B cell (primary cell): ENCODE measurements at regions not wholly inside any gene's neighbourhood (a gene's known extent, or its start where the extent isn't known, plus 50 kb on each side); places are given as distances from the start of the nearest gene placed in this dataset.

ENCODE experiments used
- ATAC-seq: fragments of 200-7000 bp; cut with Tn5 transposase; one replicate; pipeline ENCODE4 v1.10.0; 2021; ENCODE audit warnings: low read depth, mild to moderate bottlenecking, moderate number of reproducible peaks, moderate library complexity
- CTCF ChIA-PET: fragments of 350-600 bp; sonication (Branson Sonifier 250); formaldehyde crosslinking; loops from one replicate; lab custom pipeline; 2021; ENCODE audit warnings: antibody characterized with exemption, inconsistent platforms; lab: Charles Lee
- POLR2A ChIA-PET: fragments of 350-600 bp; sonication (Branson Sonifier 250); formaldehyde crosslinking; loops from one replicate; lab custom pipeline; 2021; ENCODE audit warnings: antibody characterized with exemption; lab: Charles Lee
- DNase-seq: peaks from one replicate; pipeline ENCODE4 v3.0.0; 2013
- H2AFZ ChIP-seq: 2 replicates; pipeline ENCODE4 v1.6.1; 2012; ENCODE audit warnings: mild to moderate bottlenecking, low read depth, low read length; ENCODE audit not compliant: insufficient read depth, poor library complexity, severe bottlenecking
- H3K27ac ChIP-seq, 2 donors: 1 replicate in 1 of 2; 2 replicates in 1 of 2; pipeline ENCODE4 v1.5.1; 2012 to 2013; ENCODE audit warnings: low read length in 2 of 2, mild to moderate bottlenecking in 2 of 2, moderate library complexity in 1 of 2
- H3K27me3 ChIP-seq, 4 experiments: fragments of 200-600 bp in 1 of 4; sonication (generic) in 1 of 4; replicated peaks in 1 of 4; 1 replicate in 2 of 4; 2 replicates in 2 of 4; pipeline versions ENCODE4 v1.6.1 to v1.7.0; 2013 to 2016; ENCODE audit warnings: low read length in 3 of 4, mild to moderate bottlenecking in 2 of 4, mixed read lengths in 1 of 4, moderate library complexity in 1 of 4; ENCODE audit not compliant: insufficient read depth in 4 of 4, control insufficient read depth in 3 of 4; ENCODE audit errors: control extremely low read depth in 1 of 4
- H3K36me3 ChIP-seq, 2 experiments: replicated peaks in 1 of 2; 1 replicate in 1 of 2; 2 replicates in 1 of 2; pipeline versions ENCODE4 v1.6.1 to v1.7.1; 2013; ENCODE audit warnings: low read length in 1 of 2; ENCODE audit not compliant: insufficient read depth in 2 of 2, control insufficient read depth in 1 of 2; ENCODE audit errors: control extremely low read depth in 1 of 2, extremely low read depth in 1 of 2
- H3K4me1 ChIP-seq, 2 donors: fragments of 200-600 bp in 1 of 2; sonication (generic) in 1 of 2; 1 replicate in 1 of 2; 2 replicates in 1 of 2; pipeline versions ENCODE4 v1.5.1 to v1.6.1; 2013 to 2017; ENCODE audit warnings: low read length in 2 of 2; ENCODE audit not compliant: control insufficient read depth in 2 of 2, insufficient read depth in 2 of 2
- H3K4me2 ChIP-seq: replicated peaks from 2 replicates; pipeline ENCODE3; 2012; ENCODE audit warnings: mild to moderate bottlenecking, low read depth, low read length; ENCODE audit not compliant: poor library complexity, severe bottlenecking
- H3K4me3 ChIP-seq, 5 experiments: fragments of 200-600 bp in 1 of 5; sonication (generic) in 1 of 5; 1 replicate in 3 of 5; 2 replicates in 2 of 5; pipeline versions ENCODE4 v1.5.1 to v1.7.0; 2011 to 2016; ENCODE audit warnings: low read length in 4 of 5, mild to moderate bottlenecking in 4 of 5, low read depth in 2 of 5, control low read depth in 1 of 5, moderate library complexity in 1 of 5; ENCODE audit not compliant: insufficient read depth in 1 of 5; ENCODE audit errors: control extremely low read depth in 1 of 5, extremely low read depth in 1 of 5
- H3K79me2 ChIP-seq: fragments of 200-600 bp; sonication (generic); one replicate; pipeline ENCODE4 v1.6.0; 2016; ENCODE audit warnings: low read length; ENCODE audit not compliant: control insufficient read depth, insufficient read depth
- H3K9ac ChIP-seq: fragments of 200-600 bp; sonication (generic); 2 replicates; pipeline ENCODE4 v1.6.1; 2017; ENCODE audit warnings: mild to moderate bottlenecking, low read length, moderate library complexity
- H3K9me3 ChIP-seq, 3 donors: one replicate each; pipeline versions ENCODE4 v1.6.1 to v1.7.1; 2013; ENCODE audit warnings: low read length in 2 of 3; ENCODE audit not compliant: control insufficient read depth in 2 of 3, insufficient read depth in 1 of 3; ENCODE audit errors: control extremely low read depth in 1 of 3
- H4K20me1 ChIP-seq: 2 replicates; pipeline ENCODE4 v1.6.0; 2012; ENCODE audit warnings: mild to moderate bottlenecking, low read length; ENCODE audit not compliant: insufficient read depth, control insufficient read depth, poor library complexity, severe bottlenecking
- H3K27ac Mint-ChIP-seq: one replicate; pipeline ENCODE4 v1.8.0; 2021; ENCODE audit warnings: mixed read lengths
- H3K27me3 Mint-ChIP-seq: one replicate; pipeline ENCODE4 v1.8.0; 2021; ENCODE audit warnings: mixed read lengths
- H3K4me1 Mint-ChIP-seq: one replicate; pipeline ENCODE4 v1.8.0; 2021; ENCODE audit warnings: mixed read lengths
- H3K4me3 Mint-ChIP-seq: one replicate; pipeline ENCODE4 v1.8.0; 2021; ENCODE audit warnings: mixed read lengths
- H3K9me3 Mint-ChIP-seq: one replicate; pipeline ENCODE4 v1.8.0; 2022; ENCODE audit warnings: mixed read lengths; ENCODE audit not compliant: insufficient read depth
- EZH2 ChIP-seq: IDR thresholded peaks from 2 replicates; pipeline ENCODE4 v1.6.1; 2012; ENCODE audit warnings: borderline replicate concordance, low read depth, mild to moderate bottlenecking, moderate library complexity, low read length; ENCODE audit not compliant: insufficient read depth, poor library complexity, severe bottlenecking
- WGBS: methylation state at CpG from one replicate; pipeline ENCODE4 v1.1.5; 2013; ENCODE audit warnings: missing lambda C conversion rate; ENCODE audit not compliant: insufficient coverage; 5-methylcytosine and 5-hydroxymethylcytosine counted together
- intact Hi-C: fragments of 100-400 bp; cut with micrococcal nuclease; formaldehyde crosslinking; loops from one replicate; pipeline ENCODE4 v1.10.0; 2022
- TF ChIP-seq, protein P1 (sequence below): fragments of 200-600 bp; IDR thresholded peaks from one replicate; pipeline ENCODE4 v1.8.0; 2022; ENCODE audit warnings: antibody characterized with exemption, mild to moderate bottlenecking

DNA sequence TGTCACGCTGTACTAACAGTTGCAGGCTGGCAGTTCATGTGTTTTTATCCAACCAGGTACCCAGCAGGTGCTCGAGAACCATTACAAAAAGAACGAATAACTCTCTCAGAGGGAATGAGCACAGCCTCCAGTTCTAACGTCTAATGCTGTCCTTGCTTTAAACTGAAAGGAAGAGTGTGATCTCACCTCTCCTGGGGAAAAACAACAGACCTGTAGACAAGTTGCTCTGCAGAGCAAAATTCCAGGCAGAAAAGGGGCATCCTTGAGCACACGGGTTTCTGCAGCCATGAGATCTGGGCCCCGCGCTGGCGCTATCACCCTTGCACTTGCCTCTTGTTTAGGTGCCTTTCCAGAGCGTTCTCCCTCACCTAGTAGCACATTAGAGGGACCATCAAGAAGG is 92.5 kb upstream of the DNAH5 start:
- Histone ChIP-seq H3K27ac (no peak overlapping the region), H3K9ac (no peak overlapping the region), H3K4me3 (no peak overlapping the region), H3K36me3 (no peaks in the 10 kb centered on the region), H3K27me3 (peaks cover 0 to 23% (median 7%) of the 10 kb centered on the region in 4 experiments), H3K9me3 (no peaks in the 10 kb centered on the region), H2AFZ (no peak overlapping the region), H3K4me2 (no peak overlapping the region), H4K20me1 (no peaks in the 10 kb centered on the region), H3K4me1 (peaks cover 4 to 8% of the 10 kb centered on the region in 2 donors), H3K79me2 (no peaks in the 10 kb centered on the region)
- intact Hi-C loops, result no loop called here
- ATAC-seq, result no peak
- TF ChIP-seq EZH2, result no peak
- TF ChIP-seq, protein P1, sequence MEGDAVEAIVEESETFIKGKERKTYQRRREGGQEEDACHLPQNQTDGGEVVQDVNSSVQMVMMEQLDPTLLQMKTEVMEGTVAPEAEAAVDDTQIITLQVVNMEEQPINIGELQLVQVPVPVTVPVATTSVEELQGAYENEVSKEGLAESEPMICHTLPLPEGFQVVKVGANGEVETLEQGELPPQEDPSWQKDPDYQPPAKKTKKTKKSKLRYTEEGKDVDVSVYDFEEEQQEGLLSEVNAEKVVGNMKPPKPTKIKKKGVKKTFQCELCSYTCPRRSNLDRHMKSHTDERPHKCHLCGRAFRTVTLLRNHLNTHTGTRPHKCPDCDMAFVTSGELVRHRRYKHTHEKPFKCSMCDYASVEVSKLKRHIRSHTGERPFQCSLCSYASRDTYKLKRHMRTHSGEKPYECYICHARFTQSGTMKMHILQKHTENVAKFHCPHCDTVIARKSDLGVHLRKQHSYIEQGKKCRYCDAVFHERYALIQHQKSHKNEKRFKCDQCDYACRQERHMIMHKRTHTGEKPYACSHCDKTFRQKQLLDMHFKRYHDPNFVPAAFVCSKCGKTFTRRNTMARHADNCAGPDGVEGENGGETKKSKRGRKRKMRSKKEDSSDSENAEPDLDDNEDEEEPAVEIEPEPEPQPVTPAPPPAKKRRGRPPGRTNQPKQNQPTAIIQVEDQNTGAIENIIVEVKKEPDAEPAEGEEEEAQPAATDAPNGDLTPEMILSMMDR, result no peak
- CTCF ChIA-PET, result no interaction called here
- no peak overlapping the region for H3K27ac Mint-ChIP-seq
- POLR2A ChIA-PET, result no interaction called here
- H3K27me3 Mint-ChIP-seq, result peaks cover 65% of the 10 kb centered on the region
- H3K4me3 Mint-ChIP-seq, result no peak overlapping the region
- peaks cover 15% of the 10 kb centered on the region for H3K4me1 Mint-ChIP-seq
- H3K9me3 Mint-ChIP-seq, result no peaks in the 10 kb centered on the region
- no peak for DNase-seq
- 90% methylated on average over 9 of the region's 9 CpGs for WGBS

GRCh38 chr5:14036514-14036913 is 92.0 kb upstream of the DNAH5 start:
- CTCF ChIA-PET, result no interaction called here
- Histone ChIP-seq H3K27ac (no peak overlapping the region), H2AFZ (no peak overlapping the region), H3K4me2 (no peak overlapping the region), H4K20me1 (no peaks in the 10 kb centered on the region), H3K4me1 (peaks cover 4 to 8% of the 10 kb centered on the region in 2 donors), H3K27me3 (peaks cover 0 to 20% (median 8%) of the 10 kb centered on the region in 4 experiments), H3K4me3 (no peak overlapping the region), H3K79me2 (no peaks in the 10 kb centered on the region), H3K9me3 (no peaks in the 10 kb centered on the region), H3K9ac (no peak overlapping the region), H3K36me3 (no peaks in the 10 kb centered on the region)
- DNase-seq, result no peak
- WGBS, result 90% methylated on average over 2 of the region's 2 CpGs
- no peak for TF ChIP-seq EZH2
- TF ChIP-seq, protein P1, result no peak
- Mint-ChIP-seq H3K4me1 (peaks cover 15% of the 10 kb centered on the region), H3K4me3 (no peak overlapping the region), H3K27ac (no peak overlapping the region), H3K9me3 (no peaks in the 10 kb centered on the region), H3K27me3 (peaks cover 61% of the 10 kb centered on the region)
- intact Hi-C loops, result no loop called here
- POLR2A ChIA-PET, result no interaction called here
- ATAC-seq, result no peak
